ENCODE measurements at regions not wholly inside any gene's neighbourhood (a gene's known extent, or its start where the extent isn't known, plus 50 kb on each side); places are given as distances from the start of the nearest gene placed in this dataset.

GRCh38 chr6:85113934-85114580 lies 335.8 kb upstream of the NT5E start:
- DNase-seq (ENCODE audit: low read depth), result no peak
- no peak overlapping the region for H3K4me3 ChIP-seq (ENCODE audit: low read depth, low read length)
- in situ Hi-C loops (cut with HindIII; ENCODE audit: low sequenced_read_pairs), result no loop called here
- TF ChIP-seq, protein P1, sequence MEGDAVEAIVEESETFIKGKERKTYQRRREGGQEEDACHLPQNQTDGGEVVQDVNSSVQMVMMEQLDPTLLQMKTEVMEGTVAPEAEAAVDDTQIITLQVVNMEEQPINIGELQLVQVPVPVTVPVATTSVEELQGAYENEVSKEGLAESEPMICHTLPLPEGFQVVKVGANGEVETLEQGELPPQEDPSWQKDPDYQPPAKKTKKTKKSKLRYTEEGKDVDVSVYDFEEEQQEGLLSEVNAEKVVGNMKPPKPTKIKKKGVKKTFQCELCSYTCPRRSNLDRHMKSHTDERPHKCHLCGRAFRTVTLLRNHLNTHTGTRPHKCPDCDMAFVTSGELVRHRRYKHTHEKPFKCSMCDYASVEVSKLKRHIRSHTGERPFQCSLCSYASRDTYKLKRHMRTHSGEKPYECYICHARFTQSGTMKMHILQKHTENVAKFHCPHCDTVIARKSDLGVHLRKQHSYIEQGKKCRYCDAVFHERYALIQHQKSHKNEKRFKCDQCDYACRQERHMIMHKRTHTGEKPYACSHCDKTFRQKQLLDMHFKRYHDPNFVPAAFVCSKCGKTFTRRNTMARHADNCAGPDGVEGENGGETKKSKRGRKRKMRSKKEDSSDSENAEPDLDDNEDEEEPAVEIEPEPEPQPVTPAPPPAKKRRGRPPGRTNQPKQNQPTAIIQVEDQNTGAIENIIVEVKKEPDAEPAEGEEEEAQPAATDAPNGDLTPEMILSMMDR (IDR thresholded peaks at IDR 0.05; ENCODE audit: low read depth, low read length, missing control alignments), result no peak

GRCh38 chr6:85112540-85112939 lies 337.3 kb upstream of the NT5E start:
- DNase-seq (ENCODE audit: low read depth), result no peak
- in situ Hi-C loops (cut with HindIII; ENCODE audit: low sequenced_read_pairs), result no loop called here
- TF ChIP-seq, protein P1 (IDR thresholded peaks at IDR 0.05; ENCODE audit: low read depth, low read length, missing control alignments), result no peak
- no peak overlapping the region for H3K4me3 ChIP-seq (ENCODE audit: low read depth, low read length)

DNA sequence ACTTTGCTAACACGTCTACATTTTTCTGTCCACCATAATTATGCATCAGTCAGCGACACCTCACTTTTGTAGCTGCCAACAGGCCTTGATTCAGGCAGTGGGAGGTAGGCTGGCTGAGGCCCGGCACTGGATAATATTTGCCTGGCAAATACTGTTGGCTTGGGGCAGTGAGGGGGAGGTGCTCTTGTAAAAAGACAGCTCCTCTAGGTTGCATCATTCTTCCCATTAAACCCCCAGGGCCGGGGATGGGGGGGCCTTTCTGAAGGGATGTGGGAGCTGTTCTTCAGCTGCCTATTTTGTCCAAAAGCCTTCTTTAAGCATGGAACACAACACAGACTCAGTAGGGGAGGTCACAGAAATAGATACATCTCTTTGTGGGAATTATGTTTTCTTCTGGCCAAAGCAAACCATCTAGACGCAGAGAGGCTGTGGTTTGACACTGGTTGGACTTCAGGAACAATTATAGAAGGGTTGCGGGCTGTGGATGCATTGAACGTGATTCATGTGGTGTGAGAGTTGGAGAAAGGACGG lies 338.3 kb upstream of the NT5E start:
- DNase-seq (ENCODE audit: low read depth), result peak; percentile 19
- no peak overlapping the region for H3K4me3 ChIP-seq (ENCODE audit: low read depth, low read length)
- in situ Hi-C loops (cut with HindIII; ENCODE audit: low sequenced_read_pairs), result no loop called here
- TF ChIP-seq, protein P1 (IDR thresholded peaks at IDR 0.05; ENCODE audit: low read depth, low read length, missing control alignments), result no peak

DNA sequence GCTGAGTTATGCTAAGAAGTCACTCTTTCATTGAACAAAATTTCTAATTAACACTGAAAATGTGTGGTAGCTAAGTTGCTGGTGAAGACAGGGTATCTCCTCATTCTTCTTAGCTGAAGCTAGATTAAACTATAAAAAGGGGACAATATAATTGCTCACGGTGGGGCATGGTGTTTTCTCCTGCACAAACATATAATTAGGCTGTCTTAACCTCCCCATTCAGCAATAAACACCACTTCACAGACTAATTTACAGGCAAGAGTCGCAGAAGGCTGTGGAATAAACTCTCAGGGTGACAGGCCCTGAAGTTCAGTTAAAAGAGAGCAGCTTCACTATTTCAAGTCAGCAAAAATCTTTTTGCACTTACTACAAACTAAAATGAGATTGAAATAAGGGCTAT lies 338.9 kb upstream of the NT5E start:
- TF ChIP-seq, protein P1 (IDR thresholded peaks at IDR 0.05; ENCODE audit: low read depth, low read length, missing control alignments), result no peak
- no peak overlapping the region for H3K4me3 ChIP-seq (ENCODE audit: low read depth, low read length)
- no peak for DNase-seq (ENCODE audit: low read depth)
- in situ Hi-C loops (cut with HindIII; ENCODE audit: low sequenced_read_pairs), result no loop called here

- in situ Hi-C loops (cut with HindIII; ENCODE audit: low sequenced_read_pairs), result no loop called here
- no peak for DNase-seq (ENCODE audit: low read depth)
- TF ChIP-seq, protein P1 (IDR thresholded peaks at IDR 0.05; ENCODE audit: low read depth, low read length, missing control alignments), result no peak
- no peak overlapping the region for H3K4me3 ChIP-seq (ENCODE audit: low read depth, low read length)
Observed at GRCh38 chr6:85107701-85108100, 342.2 kb upstream of the NT5E start.

GRCh38 chr6:85096976-85097375 lies 332.6 kb upstream of the TBX18 start:
- DNase-seq (ENCODE audit: low read depth), result no peak
- H3K4me3 ChIP-seq (ENCODE audit: low read depth, low read length), result no peak overlapping the region
- in situ Hi-C loops (cut with HindIII; ENCODE audit: low sequenced_read_pairs), result no loop called here
- TF ChIP-seq, protein P1 (IDR thresholded peaks at IDR 0.05; ENCODE audit: low read depth, low read length, missing control alignments), result no peak

Data from astrocyte of the cerebellum (primary cell).